DOHH2 (cell line): ENCODE measurements at regions not wholly inside any gene's neighbourhood (a gene's known extent, or its start where the extent isn't known, plus 50 kb on each side); places are given as distances from the start of the nearest gene placed in this dataset.

Experiments used
- CTCF ChIP-seq: fragments of 200-600 bp; sonication (generic); IDR thresholded peaks from one replicate; pipeline ENCODE4 v1.5.1; 2014; ENCODE audit warnings: antibody characterized with exemption, mild to moderate bottlenecking, low read depth, low read length; ENCODE audit not compliant: poor library complexity, severe bottlenecking
- EZH2phosphoT487 ChIP-seq: fragments of 200-600 bp; sonication (generic); IDR thresholded peaks from 2 replicates; pipeline ENCODE4 v1.6.1; 2017; ENCODE audit warnings: borderline replicate concordance, mild to moderate bottlenecking, antibody characterized with exemption, low read length, moderate library complexity, mixed read lengths

GRCh38 chr2:225911019-225911418 is 511.5 kb downstream of the NYAP2 start:
- TF ChIP-seq CTCF (no peak), EZH2phosphoT487 (no peak)
